ENCODE measurements at regions not wholly inside any gene's neighbourhood (a gene's known extent, or its start where the extent isn't known, plus 50 kb on each side); places are given as distances from the start of the nearest gene placed in this dataset.
A peak's percentile ranks its signal among the peaks of the same experiment; 100 is the strongest.
"Not testable (repeated sequence)": the region's sequence is repeated elsewhere in the genome, so short reads cannot be mapped to it uniquely, and the experiment has no call there.

DNA sequence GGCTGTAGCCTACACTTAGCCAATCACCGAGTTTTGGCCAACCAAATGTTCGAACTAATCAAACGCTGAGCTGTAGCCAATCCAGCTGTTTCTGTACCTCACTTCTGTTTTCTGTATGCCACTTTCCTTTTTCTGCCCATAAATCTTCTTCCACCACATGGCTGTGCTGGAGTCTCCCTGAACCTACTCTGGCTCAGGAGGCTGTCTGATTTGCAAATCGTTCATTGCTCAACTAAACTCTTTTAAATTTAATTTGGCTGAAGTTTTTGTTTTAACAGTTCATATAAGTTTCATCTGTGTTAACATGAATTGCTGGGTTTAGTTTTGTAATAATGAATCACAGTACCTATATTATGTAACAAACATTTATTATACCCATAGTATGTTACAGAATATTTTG lies 160.7 kb upstream of the PCDH7 start:
- H3K27me3 ChIP-seq (ENCODE audit: control insufficient read depth, insufficient read depth, low read length), result no peaks in the 10 kb centered on the region
- no peaks in the 10 kb centered on the region for H3K36me3 ChIP-seq (replicated peaks; ENCODE audit: control insufficient read depth, insufficient read depth, low read length)
- DNase-seq, result no peak
- H3K4me3 ChIP-seq (ENCODE audit: insufficient read depth, low read depth, low read length), result no peak overlapping the region

DNA sequence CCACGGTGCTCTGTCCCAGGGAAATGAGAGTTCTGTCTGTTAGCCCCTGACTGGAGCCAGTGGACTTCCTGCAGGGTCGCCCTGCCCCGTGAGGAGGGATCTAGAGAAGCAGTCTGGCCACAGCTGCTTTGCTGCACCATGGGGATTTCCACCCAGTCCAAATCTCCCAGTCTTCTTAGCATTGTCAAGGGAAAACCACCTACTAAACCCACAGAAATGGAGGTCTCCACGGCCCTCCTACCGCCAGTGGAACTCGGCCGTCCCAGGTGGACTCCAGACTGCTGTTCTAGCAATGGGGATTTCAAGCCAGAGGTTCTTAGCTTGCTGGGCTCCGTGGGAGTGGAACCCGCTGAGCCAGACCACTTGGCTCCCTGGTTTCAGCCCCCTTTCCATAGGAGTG lies 133.3 kb upstream of the PCDH7 start:
- no peak for DNase-seq
- H3K4me3 ChIP-seq (ENCODE audit: insufficient read depth, low read depth, low read length), result no peak overlapping the region
- H3K27me3 ChIP-seq (ENCODE audit: control insufficient read depth, insufficient read depth, low read length), result no peaks in the 10 kb centered on the region
- H3K36me3 ChIP-seq (replicated peaks; ENCODE audit: control insufficient read depth, insufficient read depth, low read length), result no peaks in the 10 kb centered on the region

DNA sequence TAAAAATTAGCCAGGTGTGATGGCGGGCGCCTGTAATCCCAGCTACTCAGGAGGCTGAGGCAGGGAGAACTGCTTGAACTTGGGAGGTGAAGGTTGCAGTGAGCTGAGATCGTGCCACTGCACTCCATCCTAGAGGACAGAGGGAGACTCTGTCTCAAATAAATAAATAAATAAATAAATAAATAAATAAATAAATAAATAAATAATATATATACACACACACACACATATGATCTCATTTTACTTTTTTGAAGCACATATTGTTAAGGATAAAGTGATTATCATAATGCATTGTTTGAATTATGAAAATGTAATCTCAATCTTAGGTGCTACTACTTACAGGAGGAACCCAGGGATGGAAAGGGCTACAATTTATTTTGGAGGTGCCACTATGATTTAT lies 130.5 kb upstream of the PCDH7 start:
- not testable (repeated sequence) for H3K27me3 ChIP-seq (ENCODE audit: control insufficient read depth, insufficient read depth, low read length); H3K4me3 ChIP-seq (ENCODE audit: insufficient read depth, low read depth, low read length); DNase-seq; H3K36me3 ChIP-seq (replicated peaks; ENCODE audit: control insufficient read depth, insufficient read depth, low read length)

DNA sequence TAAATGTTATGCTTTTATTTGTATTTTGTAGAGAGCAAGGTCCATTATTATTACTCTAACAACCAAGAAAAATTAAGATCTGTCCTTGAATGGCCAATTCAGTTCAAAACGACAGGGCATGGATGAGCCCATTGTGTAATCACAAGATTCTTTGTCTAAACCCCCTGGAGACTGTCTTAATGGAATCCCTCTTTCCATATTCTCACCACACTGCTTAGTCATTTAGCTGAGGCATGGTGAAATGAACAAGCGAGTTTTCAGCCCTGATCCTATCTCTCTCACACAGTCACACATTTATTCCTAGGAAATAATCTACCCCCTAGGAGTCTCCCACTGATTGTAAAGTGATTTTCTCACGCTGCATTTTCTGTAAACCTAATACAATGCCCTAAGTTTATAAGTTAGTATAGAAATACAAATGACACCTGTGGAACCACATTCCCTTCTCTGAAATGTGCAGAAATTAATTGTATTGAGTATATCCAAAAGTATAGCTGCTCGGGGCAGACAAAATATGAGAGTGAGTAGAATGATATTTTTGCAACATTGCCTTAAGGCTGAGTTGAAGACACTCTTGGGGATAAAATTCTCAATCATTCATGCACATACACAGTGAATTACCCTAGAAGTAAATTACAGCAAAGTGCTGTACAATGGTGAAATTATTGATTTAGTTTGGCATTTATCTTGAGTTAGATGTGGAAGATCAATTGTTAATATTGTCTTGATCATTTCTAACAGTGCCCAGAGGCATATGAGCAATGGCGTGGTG lies 119.7 kb upstream of the PCDH7 start:
- Histone ChIP-seq H3K36me3 (replicated peaks; ENCODE audit: control insufficient read depth, insufficient read depth, low read length) (no peaks in the 10 kb centered on the region), H3K27me3 (ENCODE audit: control insufficient read depth, insufficient read depth, low read length) (no peaks in the 10 kb centered on the region), H3K4me3 (ENCODE audit: insufficient read depth, low read depth, low read length) (no peak overlapping the region)
- peak; percentile 14 for DNase-seq

DNA sequence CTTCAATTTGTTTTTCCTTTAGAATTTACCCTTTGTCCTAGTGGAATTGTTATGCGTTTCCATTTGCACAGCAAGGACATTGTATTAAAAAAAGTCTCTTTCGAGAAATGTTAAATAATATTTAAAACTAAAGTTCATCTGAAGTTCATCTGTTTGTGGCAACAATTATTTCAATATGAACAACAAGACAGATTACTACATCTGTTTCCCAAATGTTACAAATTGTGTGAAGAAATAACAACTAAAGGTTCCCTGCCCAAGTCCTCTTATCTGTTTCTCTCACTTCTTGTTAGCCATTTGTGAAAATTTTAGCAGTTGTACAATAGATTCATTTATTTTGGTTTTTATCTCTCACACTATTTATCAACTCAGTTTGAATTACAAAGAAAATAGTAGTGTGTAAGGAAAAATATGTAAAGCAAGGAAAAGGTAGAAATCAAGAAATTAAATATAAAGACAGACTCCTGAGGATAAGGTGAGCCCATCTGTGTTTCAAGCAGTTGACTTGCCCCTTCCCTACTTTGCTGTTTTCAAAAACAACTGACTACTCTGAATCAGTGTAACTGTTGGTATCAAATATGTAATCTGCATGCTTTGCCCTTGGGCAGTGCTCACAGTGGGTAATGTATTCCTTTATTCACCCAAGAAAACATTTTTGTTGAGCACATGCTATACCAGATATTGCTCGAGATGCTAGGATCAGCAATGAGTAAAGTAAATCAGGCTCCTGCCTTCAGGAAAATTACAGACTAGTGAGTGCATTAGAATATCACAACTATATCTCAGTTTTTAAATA lies 118.9 kb upstream of the PCDH7 start:
- no peak overlapping the region for H3K4me3 ChIP-seq (ENCODE audit: insufficient read depth, low read depth, low read length)
- DNase-seq, result no peak
- no peaks in the 10 kb centered on the region for H3K27me3 ChIP-seq (ENCODE audit: control insufficient read depth, insufficient read depth, low read length)
- no peaks in the 10 kb centered on the region for H3K36me3 ChIP-seq (replicated peaks; ENCODE audit: control insufficient read depth, insufficient read depth, low read length)

DNA sequence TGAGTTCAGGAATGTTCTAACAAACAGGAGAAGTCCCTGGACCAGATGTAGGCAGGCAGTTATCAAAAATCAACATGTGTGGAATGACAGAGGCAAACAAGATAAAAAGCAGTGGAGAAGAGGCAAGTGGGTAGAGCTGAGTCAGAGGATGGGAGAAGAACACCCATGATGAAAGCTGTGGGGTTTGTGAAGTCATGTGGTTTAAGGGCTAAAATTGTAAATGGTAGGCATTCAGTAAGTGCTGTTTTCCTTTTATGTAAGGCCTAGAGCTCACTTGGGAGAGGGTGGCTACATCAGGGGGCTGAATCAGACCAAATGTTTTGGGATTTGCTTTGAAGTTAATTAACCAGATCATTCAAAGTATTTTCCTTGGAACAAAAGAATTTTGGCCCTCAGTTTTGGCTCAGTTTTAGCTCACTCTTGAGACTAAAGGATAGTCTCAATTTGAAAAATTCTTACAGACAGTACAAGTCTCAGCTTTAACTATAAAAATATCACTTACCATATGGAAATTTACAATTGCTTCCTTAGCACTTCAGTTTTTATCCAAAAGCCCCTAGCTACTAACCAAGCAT lies 114.5 kb upstream of the PCDH7 start:
- DNase-seq, result no peak
- Histone ChIP-seq H3K4me3 (ENCODE audit: insufficient read depth, low read depth, low read length) (no peak overlapping the region), H3K27me3 (ENCODE audit: control insufficient read depth, insufficient read depth, low read length) (no peaks in the 10 kb centered on the region), H3K36me3 (replicated peaks; ENCODE audit: control insufficient read depth, insufficient read depth, low read length) (no peaks in the 10 kb centered on the region)

DNA sequence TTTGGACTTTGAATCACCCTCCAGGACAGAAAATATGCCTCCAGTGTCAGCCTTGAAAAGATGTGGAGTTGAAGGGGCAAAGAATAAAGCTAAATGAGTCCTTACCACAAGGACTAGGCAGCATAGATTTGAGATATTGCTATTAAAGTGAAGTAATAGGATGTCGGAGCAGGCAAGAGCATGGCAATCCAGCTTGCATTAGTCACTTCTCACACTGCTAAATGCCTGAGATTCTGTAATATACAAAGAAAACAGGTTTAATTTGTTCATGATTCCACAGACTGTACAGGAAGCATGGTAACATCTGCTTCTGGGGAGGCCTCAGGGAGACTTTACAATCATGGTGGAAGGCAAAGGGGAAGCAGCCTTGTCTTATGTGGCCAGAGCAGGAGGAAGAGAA lies 109.8 kb upstream of the PCDH7 start:
- Histone ChIP-seq H3K36me3 (replicated peaks; ENCODE audit: control insufficient read depth, insufficient read depth, low read length) (no peaks in the 10 kb centered on the region), H3K4me3 (ENCODE audit: insufficient read depth, low read depth, low read length) (no peak overlapping the region)
- DNase-seq, result no peak

DNA sequence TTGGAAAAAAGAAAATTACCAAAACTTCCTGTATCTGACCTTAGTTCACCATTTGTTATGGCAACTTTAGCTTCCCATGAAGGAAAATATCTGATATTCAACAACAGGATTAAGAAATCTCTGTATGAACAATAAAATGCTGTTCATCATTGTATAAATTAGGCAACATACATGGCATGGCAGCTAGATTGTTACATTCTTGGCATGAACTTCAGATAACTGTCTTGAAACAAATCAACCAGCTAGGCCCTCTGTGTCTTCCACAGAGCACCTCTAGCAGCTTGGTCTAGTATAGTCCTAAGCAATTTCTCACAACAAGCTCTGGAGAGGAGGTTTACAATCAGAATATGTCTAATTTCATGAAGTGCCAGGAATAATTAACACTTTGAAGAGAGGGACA lies 105.4 kb upstream of the PCDH7 start:
- no peak for DNase-seq
- H3K36me3 ChIP-seq (replicated peaks; ENCODE audit: control insufficient read depth, insufficient read depth, low read length), result no peaks in the 10 kb centered on the region
- no peak overlapping the region for H3K4me3 ChIP-seq (ENCODE audit: insufficient read depth, low read depth, low read length)
- no peaks in the 10 kb centered on the region for H3K27me3 ChIP-seq (ENCODE audit: control insufficient read depth, insufficient read depth, low read length)

More for the DNA sequence above, 109.8 kb upstream of the PCDH7 start:
- H3K27me3 ChIP-seq (ENCODE audit: control insufficient read depth, insufficient read depth, low read length), result no peaks in the 10 kb centered on the region

DNA sequence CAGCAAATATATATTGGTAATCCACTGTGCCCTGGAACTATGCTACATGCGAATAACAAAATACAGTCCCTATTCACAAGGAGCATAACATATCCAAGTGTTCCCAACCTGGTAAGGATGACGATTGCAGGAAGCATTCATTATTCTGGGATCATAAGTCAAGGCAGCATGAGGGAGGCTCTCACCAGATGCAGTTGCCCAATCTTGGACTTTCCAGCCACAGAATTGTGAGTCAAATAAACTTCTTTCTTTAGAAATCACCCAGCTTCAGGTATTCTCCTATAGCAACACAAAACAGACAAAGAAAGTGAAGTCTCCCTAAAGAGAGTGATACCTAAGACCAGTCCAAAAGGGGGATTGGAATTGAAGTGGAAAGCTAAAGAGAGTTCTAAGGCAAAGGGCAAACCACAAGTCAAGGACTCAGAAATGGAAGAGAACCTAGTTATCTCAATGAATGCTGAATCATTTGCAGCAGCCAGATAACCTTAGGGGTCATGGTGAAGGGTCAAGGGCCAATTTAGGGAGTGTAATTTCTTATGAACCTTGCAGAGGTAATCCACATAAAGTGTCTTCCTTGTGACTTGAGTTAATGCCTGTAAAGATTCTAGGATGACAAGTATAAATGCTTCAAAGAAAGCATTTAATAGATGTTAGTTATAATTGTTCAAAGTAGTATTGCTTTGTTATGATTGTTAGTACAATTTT lies 103.1 kb upstream of the PCDH7 start:
- DNase-seq, result no peak
- H3K4me3 ChIP-seq (ENCODE audit: insufficient read depth, low read depth, low read length), result no peak overlapping the region
- H3K36me3 ChIP-seq (replicated peaks; ENCODE audit: control insufficient read depth, insufficient read depth, low read length), result no peaks in the 10 kb centered on the region
- H3K27me3 ChIP-seq (ENCODE audit: control insufficient read depth, insufficient read depth, low read length), result no peaks in the 10 kb centered on the region

DNA sequence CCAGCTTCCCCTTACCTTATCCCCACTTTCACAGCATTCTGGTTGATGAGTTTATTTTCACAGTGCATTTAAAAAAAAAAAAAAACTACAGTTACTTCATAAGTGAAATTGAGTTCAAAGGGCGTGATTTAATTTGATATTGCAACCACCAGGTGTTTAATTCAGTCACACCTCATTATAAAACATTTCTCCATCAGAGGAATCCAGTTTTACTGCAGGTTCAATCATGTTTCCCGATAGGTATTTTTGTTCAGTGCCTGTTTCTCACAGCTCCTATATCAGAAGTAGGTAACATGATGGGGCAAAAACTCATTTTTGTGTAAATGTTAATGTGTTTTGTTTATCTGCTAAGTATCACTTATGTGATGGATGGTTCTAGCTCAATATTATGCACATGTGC lies 102.3 kb upstream of the PCDH7 start:
- H3K36me3 ChIP-seq (replicated peaks; ENCODE audit: control insufficient read depth, insufficient read depth, low read length), result no peaks in the 10 kb centered on the region
- no peaks in the 10 kb centered on the region for H3K27me3 ChIP-seq (ENCODE audit: control insufficient read depth, insufficient read depth, low read length)
- DNase-seq, result no peak
- no peak overlapping the region for H3K4me3 ChIP-seq (ENCODE audit: insufficient read depth, low read depth, low read length)

DNA sequence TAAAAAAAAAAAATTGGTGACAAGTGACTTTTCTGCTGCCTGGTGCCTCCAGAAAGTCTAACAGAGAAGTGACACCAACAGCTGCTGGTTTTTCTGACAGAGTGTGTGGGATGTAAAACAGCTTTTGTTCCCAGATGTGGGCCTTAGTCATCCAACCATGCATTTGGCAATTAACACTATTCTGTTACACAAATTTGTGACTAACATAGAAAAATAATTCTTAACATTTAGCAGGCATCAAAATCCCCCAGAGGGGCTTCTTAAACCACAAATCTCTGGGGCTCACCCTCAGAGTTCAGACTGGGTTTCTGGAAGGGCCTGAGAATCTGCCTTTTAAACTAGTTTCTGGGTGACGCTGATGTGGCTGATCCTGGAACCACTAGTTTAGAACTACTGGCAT lies 100.5 kb upstream of the PCDH7 start:
- Histone ChIP-seq H3K4me3 (ENCODE audit: insufficient read depth, low read depth, low read length) (no peak overlapping the region), H3K27me3 (ENCODE audit: control insufficient read depth, insufficient read depth, low read length) (no peaks in the 10 kb centered on the region), H3K36me3 (replicated peaks; ENCODE audit: control insufficient read depth, insufficient read depth, low read length) (no peaks in the 10 kb centered on the region)
- DNase-seq, result no peak

DNA sequence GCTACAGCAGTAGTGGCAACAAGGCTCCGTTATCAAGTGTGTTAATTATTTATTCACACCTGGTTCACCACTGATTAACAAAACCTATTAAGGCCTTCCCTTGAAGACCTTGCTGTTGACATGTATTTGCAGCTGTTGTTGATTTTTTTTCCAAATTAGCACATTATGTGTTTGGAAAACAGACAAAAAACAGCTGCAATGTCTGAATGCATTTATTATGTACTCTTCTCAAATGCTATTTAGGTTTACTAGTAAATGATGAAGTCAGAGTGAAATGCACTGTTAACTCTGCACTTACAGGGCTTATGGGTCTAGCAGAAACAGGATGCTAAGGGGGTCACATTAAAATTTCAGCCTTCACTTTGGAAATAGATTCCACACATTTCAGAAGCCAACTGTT lies 99.5 kb upstream of the PCDH7 start:
- no peak for DNase-seq
- Histone ChIP-seq H3K36me3 (replicated peaks; ENCODE audit: control insufficient read depth, insufficient read depth, low read length) (no peaks in the 10 kb centered on the region), H3K27me3 (ENCODE audit: control insufficient read depth, insufficient read depth, low read length) (no peaks in the 10 kb centered on the region), H3K4me3 (ENCODE audit: insufficient read depth, low read depth, low read length) (no peak overlapping the region)

DNA sequence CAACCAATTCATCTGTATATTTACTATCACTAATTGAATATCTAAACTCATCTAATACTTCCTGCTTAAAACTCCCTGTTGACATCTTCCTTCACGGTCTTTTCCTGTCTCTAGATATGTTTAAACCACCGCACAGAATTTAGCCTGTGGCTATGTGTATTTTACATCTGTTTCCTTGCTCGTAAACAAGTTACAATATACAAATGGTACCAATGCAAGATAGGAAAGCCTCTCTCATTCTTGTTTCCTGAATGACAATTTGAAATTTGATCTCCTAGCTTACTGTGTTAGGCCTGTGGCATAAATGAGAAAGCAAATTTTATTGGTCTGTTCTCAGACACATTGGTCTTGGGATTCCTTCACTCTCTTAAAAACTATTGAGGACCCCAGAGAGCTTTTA lies 89.7 kb upstream of the PCDH7 start:
- Histone ChIP-seq H3K27me3 (ENCODE audit: control insufficient read depth, insufficient read depth, low read length) (no peaks in the 10 kb centered on the region), H3K36me3 (replicated peaks; ENCODE audit: control insufficient read depth, insufficient read depth, low read length) (no peaks in the 10 kb centered on the region), H3K4me3 (ENCODE audit: insufficient read depth, low read depth, low read length) (no peak overlapping the region)
- DNase-seq, result no peak

DNA sequence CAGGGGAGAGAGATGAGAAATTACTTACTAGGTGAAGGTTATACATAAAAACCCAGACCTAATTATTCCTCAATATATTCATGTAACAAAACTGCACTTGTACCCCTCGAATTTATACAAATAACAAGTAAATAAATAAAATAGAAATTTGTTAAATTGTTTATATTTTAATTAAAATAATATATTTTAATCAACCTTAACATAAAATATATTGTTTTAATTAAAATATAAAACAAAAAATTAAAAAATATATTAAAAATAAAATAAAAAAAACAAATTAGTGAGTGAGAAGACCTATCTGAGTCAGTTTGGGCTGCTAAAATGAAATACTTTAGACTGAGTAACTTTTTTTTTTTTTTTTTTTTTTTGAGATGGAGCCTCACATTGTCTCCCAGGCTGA lies 87.4 kb upstream of the PCDH7 start:
- no peaks in the 10 kb centered on the region for H3K36me3 ChIP-seq (replicated peaks; ENCODE audit: control insufficient read depth, insufficient read depth, low read length)
- no peak overlapping the region for H3K4me3 ChIP-seq (ENCODE audit: insufficient read depth, low read depth, low read length)
- no peaks in the 10 kb centered on the region for H3K27me3 ChIP-seq (ENCODE audit: control insufficient read depth, insufficient read depth, low read length)
- DNase-seq, result no peak

DNA sequence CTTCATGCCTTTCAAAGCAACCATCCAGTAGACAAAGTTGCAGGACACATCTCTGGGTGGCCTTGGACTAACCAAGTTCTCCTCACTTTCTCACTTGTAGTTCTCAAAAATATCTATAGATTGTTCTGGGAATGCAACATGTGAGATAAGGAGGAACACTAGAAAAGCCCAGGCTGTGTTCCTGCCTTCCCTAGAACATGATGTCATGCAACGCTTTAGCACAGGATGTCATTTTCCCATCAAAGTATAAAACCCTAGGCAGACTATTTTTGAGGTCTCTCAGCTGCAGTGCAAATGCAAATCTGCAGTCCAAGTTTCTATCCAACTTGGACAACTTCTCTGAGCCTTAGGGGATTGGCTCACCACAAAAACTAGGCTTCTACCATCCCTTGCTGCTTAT lies 78.8 kb upstream of the PCDH7 start:
- Histone ChIP-seq H3K36me3 (replicated peaks; ENCODE audit: control insufficient read depth, insufficient read depth, low read length) (no peaks in the 10 kb centered on the region), H3K27me3 (ENCODE audit: control insufficient read depth, insufficient read depth, low read length) (no peaks in the 10 kb centered on the region), H3K4me3 (ENCODE audit: insufficient read depth, low read depth, low read length) (no peak overlapping the region)
- DNase-seq, result no peak
